Liver (tissue), 8 donors: ENCODE measurements at regions not wholly inside any gene's neighbourhood (a gene's known extent, or its start where the extent isn't known, plus 50 kb on each side); places are given as distances from the start of the nearest gene placed in this dataset.
"Not testable (repeated sequence)": the region's sequence is repeated elsewhere in the genome, so short reads cannot be mapped to it uniquely, and the experiment has no call there.

Source experiments
- DNase-seq: peaks from one replicate; pipeline ENCODE4 v3.0.0-alpha.2; 2017; ENCODE audit warnings: low spot score
- H3K27ac ChIP-seq, 2 donors: one replicate each; pipeline ENCODE4 v1.7.0; 2013; ENCODE audit warnings: inconsistent platforms in 2 of 2, low read length in 2 of 2, control low read depth in 1 of 2, low read depth in 1 of 2, mild to moderate bottlenecking in 1 of 2
- H3K27me3 ChIP-seq, 4 donors: one replicate each; pipeline versions ENCODE4 v1.6.1 to v1.7.0; 2013; ENCODE audit warnings: low read length in 3 of 4, inconsistent platforms in 1 of 4, mild to moderate bottlenecking in 1 of 4, moderate library complexity in 1 of 4; ENCODE audit not compliant: control insufficient read depth in 4 of 4, insufficient read depth in 4 of 4
- H3K36me3 ChIP-seq, 4 donors: one replicate each; pipeline versions ENCODE4 v1.6.1 to v1.7.0; 2013; ENCODE audit warnings: low read length in 3 of 4, mild to moderate bottlenecking in 3 of 4, low read depth in 1 of 4, moderate library complexity in 1 of 4; ENCODE audit not compliant: control insufficient read depth in 4 of 4, insufficient read depth in 3 of 4
- H3K4me1 ChIP-seq, 4 donors: one replicate each; pipeline versions ENCODE4 v1.6.1 to v1.7.0; 2013; ENCODE audit warnings: low read length in 3 of 4, mild to moderate bottlenecking in 3 of 4, moderate library complexity in 1 of 4; ENCODE audit not compliant: control insufficient read depth in 4 of 4, insufficient read depth in 4 of 4
- H3K4me3 ChIP-seq, 3 donors: one replicate each; pipeline versions ENCODE4 v1.6.1 to v1.7.0; 2013; ENCODE audit warnings: low read length in 3 of 3, control low read depth in 1 of 3, low read depth in 1 of 3, mild to moderate bottlenecking in 1 of 3
- H3K9ac ChIP-seq, 2 donors: one replicate each; pipeline ENCODE4 v1.7.0; 2013; ENCODE audit warnings: low read length in 2 of 2, mild to moderate bottlenecking in 2 of 2, moderate library complexity in 2 of 2, control low read depth in 1 of 2, low read depth in 1 of 2
- H3K9me3 ChIP-seq, 4 donors: one replicate each; pipeline versions ENCODE4 v1.6.1 to v1.7.0; 2013; ENCODE audit warnings: low read length in 3 of 4; ENCODE audit not compliant: control insufficient read depth in 4 of 4
- CTCF ChIP-seq: fragments of 150-350 bp; IDR thresholded peaks from 2 replicates; pipeline ENCODE4 v1.5.1; 2017; ENCODE audit warnings: improper control_type of control experiment, low read depth, low read length; ENCODE audit not compliant: missing input control
- EGR1 ChIP-seq, 2 donors: IDR thresholded peaks; 2 replicates each; pipeline ENCODE4 v1.6.1; 2016 to 2018; ENCODE audit warnings: antibody characterized with exemption in 2 of 2, low read depth in 2 of 2
- FOXA2 ChIP-seq: IDR thresholded peaks from 2 replicates; pipeline ENCODE4 v1.6.1; 2016; ENCODE audit warnings: antibody characterized with exemption
- HNF4A ChIP-seq, 2 donors: conservative IDR thresholded peaks; 2 replicates each; pipeline ENCODE4 v1.6.1; 2016; ENCODE audit warnings: antibody characterized with exemption in 2 of 2, mild to moderate bottlenecking in 2 of 2
- HNF4G ChIP-seq: IDR thresholded peaks from 2 replicates; pipeline ENCODE4 v1.6.1; 2016; ENCODE audit warnings: antibody characterized with exemption
- JUND ChIP-seq, 2 donors: IDR thresholded peaks; 2 replicates each; pipeline ENCODE4 v1.6.1; 2016; ENCODE audit warnings: antibody characterized with exemption in 2 of 2
- NR2F2 ChIP-seq: IDR thresholded peaks from 2 replicates; pipeline ENCODE4 v1.6.1; 2016; ENCODE audit warnings: antibody characterized with exemption
- REST ChIP-seq: IDR thresholded peaks from 2 replicates; pipeline ENCODE4 v1.6.1; 2016; ENCODE audit warnings: antibody characterized with exemption, mild to moderate bottlenecking
- TAF1 ChIP-seq: conservative IDR thresholded peaks from 2 replicates; pipeline ENCODE4 v1.6.1; 2016; ENCODE audit warnings: antibody characterized with exemption, mild to moderate bottlenecking
- ZBTB33 ChIP-seq: IDR thresholded peaks from 2 replicates; pipeline ENCODE4 v1.6.1; 2016; ENCODE audit warnings: antibody characterized with exemption
- WGBS: extraction: QIAGEN DNeasy Blood & Tissue Kit; methylation state at CpG from one replicate; pipeline ENCODE4 v1.1.7; 2013; 5-methylcytosine and 5-hydroxymethylcytosine counted together
- donor health status: healthy.
- donor health status: healthy.
- donor health status: healthy.
- donor health status: healthy.
- donor health status: healthy.

GRCh38 chr21:15127437-15127836 is 62.6 kb upstream of the NRIP1 start (continued):
- no peak for TF ChIP-seq REST

- Histone ChIP-seq H3K27me3 (no peaks in the 10 kb centered on the region), H3K4me1 (peaks cover 0 to 11% (median 9%) of the 10 kb centered on the region in 4 donors), H3K36me3 (no peaks in the 10 kb centered on the region), H3K9ac (no peak overlapping the region), H3K4me3 (no peak overlapping the region), H3K9me3 (no peaks in the 10 kb centered on the region), H3K27ac (no peak overlapping the region)
- no peak for TF ChIP-seq REST
- no peak for TF ChIP-seq CTCF
- no peak for TF ChIP-seq FOXA2
- TF ChIP-seq JUND (IDR thresholded peaks at IDR 0.05): no peak
- no peak for TF ChIP-seq HNF4G
- no peak for TF ChIP-seq HNF4A (conservative IDR thresholded peaks at IDR 0.05)
- TF ChIP-seq ZBTB33: no peak
- TF ChIP-seq EGR1 (IDR thresholded peaks at IDR 0.05; ENCODE audit: low read depth in 2 of 2): no peak
- no peak for TF ChIP-seq NR2F2
- no peak for TF ChIP-seq TAF1
- no peak for DNase-seq
- WGBS: 94% methylated on average over 1 of the region's 1 CpG
These were observed 63.5 kb upstream of the NRIP1 start for GRCh38 chr21:15128267-15128666.

- not testable (repeated sequence) for H3K36me3 ChIP-seq, H3K9ac ChIP-seq, H3K27me3 ChIP-seq, DNase-seq, H3K4me3 ChIP-seq, H3K27ac ChIP-seq, H3K9me3 ChIP-seq
- H3K4me1 ChIP-seq: peaks cover 0 to 11% (median 9%) of the 10 kb centered on the region in 4 donors
These were observed 63.9 kb upstream of the NRIP1 start for GRCh38 chr21:15128714-15129113.
